HFF-Myc (cell line): ENCODE measurements at regions not wholly inside any gene's neighbourhood (a gene's known extent, or its start where the extent isn't known, plus 50 kb on each side); places are given as distances from the start of the nearest gene placed in this dataset.

Source experiments
- DNase-seq: peaks from one replicate; pipeline ENCODE4 v3.0.0-alpha.2; 2011; ENCODE audit warnings: low read depth; ENCODE audit errors: extremely low read depth
- H3K4me3 ChIP-seq: replicated peaks from 2 replicates; pipeline ENCODE4 v1.5.1; 2011; ENCODE audit warnings: low read depth, mild to moderate bottlenecking, control low read depth, low read length
- CTCF ChIP-seq: IDR thresholded peaks from 2 replicates; pipeline ENCODE4 v1.5.1; 2012; ENCODE audit warnings: mild to moderate bottlenecking, low read depth, low read length, control low read depth; ENCODE audit errors: missing control alignments

- no peak overlapping the region for H3K4me3 ChIP-seq
- DNase-seq, result no peak
- no peak for TF ChIP-seq CTCF
Observed at GRCh38 chr5:158145827-158146226, 286.9 kb upstream of the CLINT1 start.

GRCh38 chr5:158143081-158143480 lies 284.1 kb upstream of the CLINT1 start:
- no peak for DNase-seq
- no peak overlapping the region for H3K4me3 ChIP-seq
- no peak for TF ChIP-seq CTCF

- TF ChIP-seq CTCF, result no peak
- no peak for DNase-seq
- no peak overlapping the region for H3K4me3 ChIP-seq
Observed at GRCh38 chr5:158142156-158142555, 283.2 kb upstream of the CLINT1 start.

- no peak for TF ChIP-seq CTCF
- H3K4me3 ChIP-seq, result no peak overlapping the region
- DNase-seq, result no peak
Observed at GRCh38 chr5:158140120-158140731, 281.3 kb upstream of the CLINT1 start.

DNA sequence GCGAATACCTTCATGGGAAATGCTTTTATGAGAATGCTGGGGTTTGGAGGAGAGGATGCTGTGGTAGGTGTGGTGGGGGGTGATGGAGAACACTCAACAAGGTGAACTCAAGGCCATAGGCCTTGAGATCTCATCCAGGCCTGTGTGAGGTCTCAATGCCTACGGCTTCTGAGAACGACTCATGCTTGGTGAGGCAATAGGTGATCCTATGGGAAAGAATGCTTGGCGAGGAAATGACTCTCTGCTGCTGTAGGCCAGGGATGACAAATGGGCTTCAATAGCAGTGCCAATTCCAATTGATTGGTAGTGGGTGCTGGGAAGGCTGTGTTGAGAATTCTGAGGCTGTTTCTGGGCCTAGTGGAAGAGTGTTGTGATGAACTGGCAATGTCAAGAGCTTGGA lies 280.2 kb upstream of the CLINT1 start:
- no peak for DNase-seq
- H3K4me3 ChIP-seq, result no peak overlapping the region
- no peak for TF ChIP-seq CTCF

- H3K4me3 ChIP-seq, result no peak overlapping the region
- DNase-seq, result no peak
- no peak for TF ChIP-seq CTCF
Observed at GRCh38 chr5:158135682-158136179, 276.8 kb upstream of the CLINT1 start.

DNA sequence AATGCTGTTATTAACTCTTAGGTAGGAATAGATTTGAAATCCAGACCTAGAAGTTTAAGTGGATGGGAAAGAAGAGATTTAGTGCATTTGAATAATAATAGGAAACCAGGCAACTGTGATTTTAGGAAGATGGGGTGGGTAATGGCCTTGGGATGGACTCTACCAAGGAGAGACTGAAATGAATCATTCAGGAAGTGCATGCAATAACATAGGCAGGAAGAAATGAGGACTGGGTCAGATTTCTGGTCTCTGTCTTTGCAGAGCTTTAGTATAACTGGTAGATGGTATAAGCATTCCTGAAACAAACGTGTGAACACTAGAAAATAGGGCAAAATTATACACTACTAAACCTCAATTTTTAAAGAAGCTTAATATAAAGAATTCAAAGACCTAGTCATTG lies 274.4 kb upstream of the CLINT1 start:
- no peak for DNase-seq
- no peak overlapping the region for H3K4me3 ChIP-seq
- no peak for TF ChIP-seq CTCF
